Transverse colon (tissue), 4 donors: ENCODE measurements at regions not wholly inside any gene's neighbourhood (a gene's known extent, or its start where the extent isn't known, plus 50 kb on each side); places are given as distances from the start of the nearest gene placed in this dataset.

Experiments used
- DNase-seq: peaks from one replicate; pipeline ENCODE4 v3.0.0-alpha.2; 2019
- H3K27ac ChIP-seq, 4 donors: fragments of 200-600 bp; sonication (generic); 2 replicates each; pipeline ENCODE4 v1.5.1; 2016 to 2018; ENCODE audit warnings: inconsistent platforms in 4 of 4
- H3K27me3 ChIP-seq: fragments of 200-600 bp; sonication (generic); 2 replicates; pipeline ENCODE4 v1.5.1; 2017; ENCODE audit warnings: inconsistent platforms
- H3K36me3 ChIP-seq, 4 donors: fragments of 200-600 bp; sonication (generic); 2 replicates each; pipeline ENCODE4 v1.5.1; 2017 to 2019; ENCODE audit warnings: inconsistent platforms in 4 of 4
- H3K4me1 ChIP-seq, 4 donors: fragments of 200-600 bp; sonication (generic); 2 replicates each; pipeline ENCODE4 v1.5.1; 2017 to 2020; ENCODE audit warnings: inconsistent platforms in 4 of 4
- H3K4me3 ChIP-seq, 4 donors: fragments of 200-600 bp; sonication (generic); 1 replicate in 1 of 4; 2 replicates in 3 of 4; pipeline versions ENCODE4 v1.5.1 to v1.6.1; 2017 to 2019; ENCODE audit warnings: inconsistent platforms in 4 of 4
- H3K9me3 ChIP-seq, 2 donors: fragments of 200-600 bp; sonication (generic); 2 replicates each; pipeline ENCODE4 v1.5.1; 2017 to 2019; ENCODE audit warnings: inconsistent platforms in 2 of 2
- EP300 ChIP-seq: sonication (generic); formaldehyde crosslinking; IDR thresholded peaks from one replicate; pipeline ENCODE4 v1.6.1; 2017; ENCODE audit warnings: antibody characterized with exemption, low read depth
- POLR2A ChIP-seq: fragments of 450-650 bp; IDR thresholded peaks from one replicate; pipeline ENCODE4 v1.6.1; 2016; ENCODE audit warnings: antibody characterized with exemption, mild to moderate bottlenecking, moderate library complexity
- POLR2AphosphoS5 ChIP-seq, 3 donors: sonication (generic); formaldehyde crosslinking; IDR thresholded peaks; one replicate each; pipeline ENCODE4 v1.6.1; 2016; ENCODE audit warnings: antibody characterized with exemption in 3 of 3
- WGBS, 2 donors: methylation state at CpG; one replicate each; pipeline ENCODE4 v1.1.5; 2018; ENCODE audit warnings: low coverage in 1 of 2; 5-methylcytosine and 5-hydroxymethylcytosine counted together
- in situ Hi-C, 4 donors: fragments of 200-750 bp; cut with MboI; loops; one replicate each; pipeline versions ENCODE4 v1.15.0 to v1.15.1; 2017; ENCODE audit warnings: low sequenced_read_pairs in 3 of 4, low pct_ligation_motif_present in 1 of 4, low pct_unique_long_range_greater_than_20kb in 1 of 4
- intact Hi-C: fragments of 100-400 bp; cut with DNase I; formaldehyde crosslinking; loops from one replicate; pipeline ENCODE4 v1.15.1; 2023; ENCODE audit warnings: low total_unique reads
- TF ChIP-seq, protein P1 (sequence below), 5 experiments: fragments of 200-600 bp in 3 of 5; fragments of 450-650 bp in 2 of 5; sonication (generic) in 3 of 5; IDR thresholded peaks; 1 replicate in 2 of 5; 2 replicates in 3 of 5; pipeline ENCODE4 v1.5.1; 2016 to 2017; ENCODE audit warnings: antibody characterized with exemption in 5 of 5, inconsistent platforms in 3 of 5, mild to moderate bottlenecking in 2 of 5, moderate library complexity in 1 of 5

DNA sequence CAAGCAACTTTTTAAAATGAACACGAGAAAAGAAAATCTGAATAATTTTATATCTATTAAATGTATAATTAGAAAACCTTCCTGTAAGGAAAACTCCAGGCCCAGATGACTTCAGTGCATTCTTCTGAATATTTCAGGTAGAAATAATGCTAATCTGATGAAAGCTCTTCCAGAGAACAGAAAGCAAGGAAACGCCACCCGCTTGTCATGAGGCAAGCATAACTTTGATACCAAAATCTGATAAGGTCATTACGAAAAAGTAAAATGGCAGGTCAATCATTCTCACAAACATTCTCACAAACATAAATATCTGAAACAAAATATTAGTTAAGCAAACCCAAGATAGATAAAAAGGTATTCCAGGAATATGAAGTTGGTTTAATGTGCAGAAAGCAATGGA is 60.6 kb upstream of the PCSK6 start:
- peaks cover 0 to 5% (median 0%) of the 10 kb centered on the region in 4 donors for H3K4me1 ChIP-seq
- no peaks in the 10 kb centered on the region for H3K9me3 ChIP-seq
- 76% methylated on average over 4 of the region's 4 CpGs for WGBS, 2 donors
- H3K27ac ChIP-seq: no peak overlapping the region
- H3K36me3 ChIP-seq: no peaks in the 10 kb centered on the region
- intact Hi-C loops (no loop called here), in situ Hi-C loops (no loop called here)
- no peak overlapping the region for H3K4me3 ChIP-seq
- H3K27me3 ChIP-seq: peaks cover 10% of the 10 kb centered on the region
- TF ChIP-seq, protein P1, sequence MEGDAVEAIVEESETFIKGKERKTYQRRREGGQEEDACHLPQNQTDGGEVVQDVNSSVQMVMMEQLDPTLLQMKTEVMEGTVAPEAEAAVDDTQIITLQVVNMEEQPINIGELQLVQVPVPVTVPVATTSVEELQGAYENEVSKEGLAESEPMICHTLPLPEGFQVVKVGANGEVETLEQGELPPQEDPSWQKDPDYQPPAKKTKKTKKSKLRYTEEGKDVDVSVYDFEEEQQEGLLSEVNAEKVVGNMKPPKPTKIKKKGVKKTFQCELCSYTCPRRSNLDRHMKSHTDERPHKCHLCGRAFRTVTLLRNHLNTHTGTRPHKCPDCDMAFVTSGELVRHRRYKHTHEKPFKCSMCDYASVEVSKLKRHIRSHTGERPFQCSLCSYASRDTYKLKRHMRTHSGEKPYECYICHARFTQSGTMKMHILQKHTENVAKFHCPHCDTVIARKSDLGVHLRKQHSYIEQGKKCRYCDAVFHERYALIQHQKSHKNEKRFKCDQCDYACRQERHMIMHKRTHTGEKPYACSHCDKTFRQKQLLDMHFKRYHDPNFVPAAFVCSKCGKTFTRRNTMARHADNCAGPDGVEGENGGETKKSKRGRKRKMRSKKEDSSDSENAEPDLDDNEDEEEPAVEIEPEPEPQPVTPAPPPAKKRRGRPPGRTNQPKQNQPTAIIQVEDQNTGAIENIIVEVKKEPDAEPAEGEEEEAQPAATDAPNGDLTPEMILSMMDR (IDR thresholded peaks at IDR 0.05): no peak
- TF ChIP-seq POLR2A (no peak), POLR2AphosphoS5 (IDR thresholded peaks at IDR 0.05) (no peak), EP300 (no peak)
- no peak for DNase-seq

DNA sequence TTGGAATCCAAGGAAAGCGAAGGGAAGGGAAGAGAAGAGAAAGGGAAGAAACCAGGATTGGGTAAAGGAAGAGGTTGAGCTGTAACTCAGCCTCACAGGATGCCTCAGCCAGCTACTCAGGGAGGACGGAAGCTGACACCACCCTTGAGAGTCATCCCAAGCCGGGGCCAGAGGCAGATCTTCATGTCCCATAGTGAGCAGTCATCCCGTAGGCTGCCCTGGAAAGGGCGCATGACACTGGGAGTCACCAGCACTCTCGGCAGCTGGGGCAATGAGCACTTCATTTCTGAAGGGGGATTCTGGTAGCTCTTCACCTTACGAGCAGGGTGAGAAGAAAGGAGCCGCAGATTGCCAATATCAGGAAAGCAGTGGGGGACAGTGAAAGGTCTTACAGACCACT is 60.1 kb upstream of the PCSK6 start:
- H3K4me1 ChIP-seq: peaks cover 0 to 5% (median 0%) of the 10 kb centered on the region in 4 donors
- H3K9me3 ChIP-seq: no peaks in the 10 kb centered on the region
- H3K27me3 ChIP-seq: peaks cover 10% of the 10 kb centered on the region
- intact Hi-C loops (no loop called here), in situ Hi-C loops (no loop called here)
- H3K36me3 ChIP-seq: no peaks in the 10 kb centered on the region
- no peak for TF ChIP-seq POLR2A
- no peak for TF ChIP-seq POLR2AphosphoS5 (IDR thresholded peaks at IDR 0.05)
- no peak for TF ChIP-seq EP300
- TF ChIP-seq, protein P1 (IDR thresholded peaks at IDR 0.05): no peak
- DNase-seq: no peak
- H3K4me3 ChIP-seq: no peak overlapping the region
- no peak overlapping the region for H3K27ac ChIP-seq
- WGBS, 2 donors: 79 to 89% methylated on average over 3 to 8 of the region's 8 CpGs

DNA sequence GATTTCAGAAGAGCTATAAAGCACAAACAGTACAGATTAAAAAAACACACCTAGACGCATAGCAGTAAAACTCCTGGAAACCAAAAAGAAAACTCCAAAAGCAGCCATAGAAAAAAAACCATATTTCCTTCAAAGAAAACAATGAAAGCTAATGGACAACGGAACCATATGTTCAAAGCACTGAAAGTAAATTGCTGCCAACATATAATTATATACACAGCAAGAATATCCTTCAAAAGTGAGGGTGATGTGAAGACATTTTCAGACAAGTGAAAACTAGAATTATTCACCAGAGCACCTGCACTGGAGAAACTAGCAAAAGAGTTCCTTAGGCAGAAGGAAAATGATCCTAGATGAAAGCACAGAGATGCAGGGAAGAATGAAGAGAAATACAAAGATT is 58.2 kb upstream of the PCSK6 start:
- in situ Hi-C loops: no loop called here
- Histone ChIP-seq H3K4me3 (no peak overlapping the region), H3K9me3 (no peaks in the 10 kb centered on the region), H3K27me3 (peaks cover 10% of the 10 kb centered on the region), H3K4me1 (peaks cover 0 to 5% (median 0%) of the 10 kb centered on the region in 4 donors), H3K27ac (no peak overlapping the region), H3K36me3 (no peaks in the 10 kb centered on the region)
- no peak for DNase-seq
- intact Hi-C loops: no loop called here
- no peak for TF ChIP-seq EP300
- TF ChIP-seq, protein P1 (IDR thresholded peaks at IDR 0.05): no peak
- TF ChIP-seq POLR2A: no peak
- TF ChIP-seq POLR2AphosphoS5 (IDR thresholded peaks at IDR 0.05): no peak
- WGBS, 2 donors: 82 to 83% methylated on average over 2 of the region's 2 CpGs

DNA sequence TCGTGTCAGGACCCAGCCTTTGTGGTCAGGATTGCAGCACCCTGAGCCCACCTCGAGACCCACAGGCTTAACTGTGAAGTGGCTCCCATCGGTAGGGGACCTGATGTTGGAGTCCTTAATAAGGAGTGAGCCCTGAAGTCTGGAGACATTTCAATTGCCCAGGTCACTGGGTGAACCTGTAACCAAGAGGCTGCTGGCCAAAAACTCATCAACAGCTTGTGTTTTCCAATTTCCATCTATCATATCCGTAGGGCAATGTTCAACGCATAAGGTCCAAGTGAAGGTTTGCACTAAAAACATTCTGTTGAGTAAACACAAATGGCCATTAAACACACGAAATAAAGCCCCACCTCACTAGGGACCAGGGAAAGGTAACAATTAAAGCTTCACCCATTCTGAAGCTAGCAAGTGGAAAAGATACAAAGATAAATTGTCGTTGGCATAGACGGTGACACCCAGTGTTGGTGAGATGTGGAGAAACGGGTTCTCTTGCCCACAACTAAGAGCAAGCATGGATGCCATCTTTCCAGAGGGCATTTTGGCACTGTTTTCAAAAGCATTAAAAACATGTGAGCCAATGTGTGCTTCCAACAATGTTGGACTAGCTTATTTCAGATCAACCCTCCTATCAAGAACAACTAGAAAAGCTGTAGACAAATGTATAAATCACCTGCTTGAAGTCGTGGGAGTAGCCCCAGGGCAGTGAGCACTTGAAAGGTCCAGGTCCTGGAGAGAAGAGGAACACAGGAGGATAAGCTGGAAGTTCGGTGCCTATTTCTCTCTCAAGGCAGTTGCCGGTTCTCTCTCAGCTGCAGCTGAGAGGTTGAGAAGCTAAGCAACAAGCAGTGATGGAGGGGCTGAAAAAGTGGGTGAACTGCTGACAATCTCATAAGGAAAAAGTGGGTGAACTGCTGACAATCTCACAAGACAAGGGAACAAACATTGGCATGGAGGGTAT is 56.3 kb upstream of the PCSK6 start:
- Histone ChIP-seq H3K9me3 (no peaks in the 10 kb centered on the region), H3K27ac (no peak overlapping the region), H3K4me3 (no peak overlapping the region), H3K27me3 (peaks cover 10% of the 10 kb centered on the region), H3K36me3 (no peaks in the 10 kb centered on the region), H3K4me1 (peaks cover 0 to 5% (median 0%) of the 10 kb centered on the region in 4 donors)
- DNase-seq: no peak
- TF ChIP-seq EP300 (no peak), POLR2AphosphoS5 (IDR thresholded peaks at IDR 0.05) (no peak), POLR2A (no peak)
- TF ChIP-seq, protein P1 (IDR thresholded peaks at IDR 0.05): no peak
- WGBS, 2 donors: 53 to 69% methylated on average over 3 to 12 of the region's 12 CpGs
- intact Hi-C loops (no loop called here), in situ Hi-C loops (no loop called here)
